ENCODE measurements at regions not wholly inside any gene's neighbourhood (a gene's known extent, or its start where the extent isn't known, plus 50 kb on each side); places are given as distances from the start of the nearest gene placed in this dataset.

DNA sequence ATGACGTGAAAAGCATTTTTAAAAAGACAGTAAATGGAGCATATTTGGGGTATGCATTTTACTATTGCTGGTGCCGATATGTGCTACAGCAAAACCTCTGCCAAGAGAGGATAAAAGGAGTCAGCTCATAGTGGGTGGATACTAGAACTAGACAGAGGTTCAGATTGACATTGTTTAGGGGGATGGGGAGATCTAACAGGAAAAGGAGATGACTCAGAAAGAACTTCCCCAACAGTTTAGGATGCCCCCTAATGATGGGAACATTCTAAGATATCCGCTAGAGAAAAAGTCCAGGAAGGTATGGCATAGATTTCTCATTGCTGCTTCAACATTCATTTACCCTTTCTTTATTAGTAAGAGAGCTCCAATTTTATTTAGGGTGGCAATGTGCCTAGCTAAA, 110.5 kb upstream of the CLEC14A start:
- TF ChIP-seq EZH2phosphoT487 (IDR thresholded peaks at IDR 0.05; ENCODE audit: low read depth, severe bottlenecking, unreplicated experiment) = no peak
- no peak for TF ChIP-seq EZH2 (IDR thresholded peaks at IDR 0.05; ENCODE audit: borderline replicate concordance)
- TF ChIP-seq, protein P1, sequence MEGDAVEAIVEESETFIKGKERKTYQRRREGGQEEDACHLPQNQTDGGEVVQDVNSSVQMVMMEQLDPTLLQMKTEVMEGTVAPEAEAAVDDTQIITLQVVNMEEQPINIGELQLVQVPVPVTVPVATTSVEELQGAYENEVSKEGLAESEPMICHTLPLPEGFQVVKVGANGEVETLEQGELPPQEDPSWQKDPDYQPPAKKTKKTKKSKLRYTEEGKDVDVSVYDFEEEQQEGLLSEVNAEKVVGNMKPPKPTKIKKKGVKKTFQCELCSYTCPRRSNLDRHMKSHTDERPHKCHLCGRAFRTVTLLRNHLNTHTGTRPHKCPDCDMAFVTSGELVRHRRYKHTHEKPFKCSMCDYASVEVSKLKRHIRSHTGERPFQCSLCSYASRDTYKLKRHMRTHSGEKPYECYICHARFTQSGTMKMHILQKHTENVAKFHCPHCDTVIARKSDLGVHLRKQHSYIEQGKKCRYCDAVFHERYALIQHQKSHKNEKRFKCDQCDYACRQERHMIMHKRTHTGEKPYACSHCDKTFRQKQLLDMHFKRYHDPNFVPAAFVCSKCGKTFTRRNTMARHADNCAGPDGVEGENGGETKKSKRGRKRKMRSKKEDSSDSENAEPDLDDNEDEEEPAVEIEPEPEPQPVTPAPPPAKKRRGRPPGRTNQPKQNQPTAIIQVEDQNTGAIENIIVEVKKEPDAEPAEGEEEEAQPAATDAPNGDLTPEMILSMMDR (IDR thresholded peaks at IDR 0.05; ENCODE audit: poor library complexity) = no peak
